ENCODE measurements at regions not wholly inside any gene's neighbourhood (a gene's known extent, or its start where the extent isn't known, plus 50 kb on each side); places are given as distances from the start of the nearest gene placed in this dataset.

DNA sequence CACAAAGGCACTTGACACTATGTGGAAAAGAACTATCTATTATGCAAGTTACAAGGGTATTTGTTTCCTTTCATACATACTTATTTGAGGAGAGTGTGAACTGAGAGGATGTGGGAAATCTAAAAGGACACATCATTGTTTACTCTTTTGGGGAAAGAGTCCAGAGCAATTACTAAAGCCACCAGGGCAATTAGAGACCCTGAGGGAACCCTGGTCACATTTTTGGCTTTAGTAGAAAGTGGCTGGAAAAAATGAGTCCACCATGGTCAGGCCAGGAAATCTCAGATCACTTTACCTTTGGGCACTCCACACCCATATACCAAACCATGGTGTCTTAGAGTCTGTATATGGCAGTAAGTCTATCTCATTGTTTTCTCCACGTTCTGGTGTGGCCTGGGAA is 243.3 kb downstream of the HLX start:
- no peaks in the 10 kb centered on the region for H3K9me3 ChIP-seq (ENCODE audit: control insufficient read depth in 2 of 2, insufficient read depth in 1 of 2, low read length in 1 of 2)
- no peaks in the 10 kb centered on the region for H3K4me1 ChIP-seq (ENCODE audit: control insufficient read depth in 2 of 2, insufficient read depth in 2 of 2, low read length in 2 of 2)
- no peak overlapping the region for H3K4me3 ChIP-seq (ENCODE audit: low read length in 2 of 2)
- 73% methylated on average over 1 of the region's 1 CpG for WGBS
- H3K27me3 ChIP-seq (ENCODE audit: control insufficient read depth in 2 of 2, insufficient read depth in 1 of 2, low read length in 1 of 2): no peaks in the 10 kb centered on the region
- no peak for DNase-seq (ENCODE audit: low read depth in 6 of 9, low spot score in 9 of 9)
- H3K27ac ChIP-seq (ENCODE audit: low read depth in 1 of 2, low read length in 1 of 2): no peak overlapping the region
- H3K36me3 ChIP-seq (ENCODE audit: control insufficient read depth in 2 of 2, insufficient read depth in 2 of 2, low read length in 1 of 2): no peaks in the 10 kb centered on the region

DNA sequence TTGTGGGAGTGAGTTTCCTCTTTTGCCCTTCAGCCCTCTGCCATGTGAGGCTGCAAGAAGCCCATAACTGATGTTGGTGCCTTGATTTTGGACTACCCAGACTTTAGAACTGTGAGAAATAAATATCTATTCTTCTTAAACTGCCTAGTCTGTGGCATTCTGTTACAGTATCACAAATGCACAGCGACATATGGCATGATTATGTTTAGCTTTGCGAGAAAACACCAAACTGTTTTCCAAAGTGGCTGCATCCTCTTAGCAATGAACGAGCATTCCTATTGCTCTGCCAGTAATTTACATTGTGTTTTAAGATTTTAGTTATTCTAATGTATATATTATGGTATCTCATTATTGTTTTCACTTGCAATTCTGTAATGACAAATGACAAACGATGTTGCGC is 246.7 kb downstream of the HLX start:
- WGBS: 97% methylated on average over 5 of the region's 5 CpGs
- Histone ChIP-seq H3K4me3 (ENCODE audit: low read length in 2 of 2) (no peak overlapping the region), H3K4me1 (ENCODE audit: control insufficient read depth in 2 of 2, insufficient read depth in 2 of 2, low read length in 2 of 2) (no peaks in the 10 kb centered on the region), H3K27me3 (ENCODE audit: control insufficient read depth in 2 of 2, insufficient read depth in 1 of 2, low read length in 1 of 2) (no peaks in the 10 kb centered on the region), H3K36me3 (ENCODE audit: control insufficient read depth in 2 of 2, insufficient read depth in 2 of 2, low read length in 1 of 2) (no peaks in the 10 kb centered on the region), H3K27ac (ENCODE audit: low read depth in 1 of 2, low read length in 1 of 2) (no peak overlapping the region), H3K9me3 (ENCODE audit: control insufficient read depth in 2 of 2, insufficient read depth in 1 of 2, low read length in 1 of 2) (no peaks in the 10 kb centered on the region)
- no peak for DNase-seq (ENCODE audit: low read depth in 6 of 9, low spot score in 9 of 9)

DNA sequence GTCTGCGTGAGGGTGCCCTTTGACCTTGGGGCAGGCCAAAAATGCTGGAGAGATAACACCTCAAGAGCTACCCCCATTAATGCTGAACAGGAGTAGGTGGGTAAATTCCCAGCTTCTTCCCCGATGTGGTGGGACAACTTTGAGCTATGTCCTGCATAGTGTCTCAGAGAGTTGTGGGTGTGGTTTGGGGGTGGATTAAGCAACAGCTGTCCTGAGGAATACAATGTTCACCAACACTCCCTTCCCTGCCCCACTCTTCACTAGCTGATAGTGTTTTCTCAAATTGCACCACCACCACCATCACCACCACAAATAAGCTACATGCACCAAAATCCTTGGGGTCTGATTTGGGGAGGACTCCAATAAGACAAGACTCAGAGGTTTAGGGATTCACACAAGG is 258.4 kb downstream of the HLX start:
- H3K27ac ChIP-seq (ENCODE audit: low read depth in 1 of 2, low read length in 1 of 2): no peak overlapping the region
- H3K27me3 ChIP-seq (ENCODE audit: control insufficient read depth in 2 of 2, insufficient read depth in 1 of 2, low read length in 1 of 2): no peaks in the 10 kb centered on the region
- H3K36me3 ChIP-seq (ENCODE audit: control insufficient read depth in 2 of 2, insufficient read depth in 2 of 2, low read length in 1 of 2): no peaks in the 10 kb centered on the region
- H3K4me3 ChIP-seq (ENCODE audit: low read length in 2 of 2): no peak overlapping the region
- no peaks in the 10 kb centered on the region for H3K9me3 ChIP-seq (ENCODE audit: control insufficient read depth in 2 of 2, insufficient read depth in 1 of 2, low read length in 1 of 2)
- H3K4me1 ChIP-seq (ENCODE audit: control insufficient read depth in 2 of 2, insufficient read depth in 2 of 2, low read length in 2 of 2): no peaks in the 10 kb centered on the region
- DNase-seq (ENCODE audit: low read depth in 6 of 9, low spot score in 9 of 9): no peak
- WGBS: 98% methylated on average over 2 of the region's 2 CpGs

DNA sequence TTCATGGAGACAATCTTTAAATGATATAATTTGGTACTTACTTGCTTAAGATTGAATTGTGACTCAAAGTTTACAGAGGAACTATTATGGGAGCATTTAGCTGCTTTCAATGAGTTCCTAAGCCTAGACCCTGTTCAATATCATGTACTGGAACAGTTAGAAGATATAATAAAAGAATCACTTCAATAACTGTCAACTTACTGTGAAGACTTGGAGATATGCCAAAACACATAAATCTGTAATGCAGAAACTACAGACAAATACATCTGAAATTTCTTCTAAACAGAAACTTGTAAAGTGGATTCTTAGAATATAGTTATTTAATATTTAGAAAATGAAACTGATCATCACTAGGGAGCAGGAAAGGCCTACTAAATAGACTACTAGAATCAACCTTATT is 259.3 kb downstream of the HLX start:
- Histone ChIP-seq H3K27me3 (ENCODE audit: control insufficient read depth in 2 of 2, insufficient read depth in 1 of 2, low read length in 1 of 2) (no peaks in the 10 kb centered on the region), H3K4me3 (ENCODE audit: low read length in 2 of 2) (no peak overlapping the region), H3K4me1 (ENCODE audit: control insufficient read depth in 2 of 2, insufficient read depth in 2 of 2, low read length in 2 of 2) (no peaks in the 10 kb centered on the region), H3K27ac (ENCODE audit: low read depth in 1 of 2, low read length in 1 of 2) (no peak overlapping the region), H3K36me3 (ENCODE audit: control insufficient read depth in 2 of 2, insufficient read depth in 2 of 2, low read length in 1 of 2) (no peaks in the 10 kb centered on the region), H3K9me3 (ENCODE audit: control insufficient read depth in 2 of 2, insufficient read depth in 1 of 2, low read length in 1 of 2) (no peaks in the 10 kb centered on the region)
- no peak for DNase-seq (ENCODE audit: low read depth in 6 of 9, low spot score in 9 of 9)

DNA sequence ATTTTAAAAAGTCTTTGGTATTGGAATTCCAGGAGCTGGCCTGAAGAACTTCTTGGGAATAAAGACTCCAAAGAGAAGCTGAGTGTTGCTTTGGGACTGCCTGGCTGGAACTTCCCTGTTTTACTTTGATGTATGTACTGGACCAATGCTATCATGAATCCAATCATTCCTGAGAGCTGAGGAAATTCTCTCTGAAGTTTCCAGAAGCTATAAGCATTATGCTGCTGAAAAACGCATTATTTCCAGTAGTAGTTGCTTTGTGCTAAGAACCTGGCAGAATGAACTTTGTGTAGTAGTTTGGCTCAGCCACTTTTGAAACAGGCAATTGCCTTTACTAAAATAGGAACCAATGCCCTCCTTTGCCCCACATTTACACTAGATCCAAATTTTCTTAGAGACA is 260.7 kb downstream of the HLX start:
- DNase-seq (ENCODE audit: low read depth in 6 of 9, low spot score in 9 of 9): no peak
- no peaks in the 10 kb centered on the region for H3K9me3 ChIP-seq (ENCODE audit: control insufficient read depth in 2 of 2, insufficient read depth in 1 of 2, low read length in 1 of 2)
- no peaks in the 10 kb centered on the region for H3K36me3 ChIP-seq (ENCODE audit: control insufficient read depth in 2 of 2, insufficient read depth in 2 of 2, low read length in 1 of 2)
- 87% methylated on average over 1 of the region's 1 CpG for WGBS
- no peak overlapping the region for H3K27ac ChIP-seq (ENCODE audit: low read depth in 1 of 2, low read length in 1 of 2)
- no peak overlapping the region for H3K4me3 ChIP-seq (ENCODE audit: low read length in 2 of 2)
- no peaks in the 10 kb centered on the region for H3K27me3 ChIP-seq (ENCODE audit: control insufficient read depth in 2 of 2, insufficient read depth in 1 of 2, low read length in 1 of 2)
- H3K4me1 ChIP-seq (ENCODE audit: control insufficient read depth in 2 of 2, insufficient read depth in 2 of 2, low read length in 2 of 2): no peaks in the 10 kb centered on the region

DNA sequence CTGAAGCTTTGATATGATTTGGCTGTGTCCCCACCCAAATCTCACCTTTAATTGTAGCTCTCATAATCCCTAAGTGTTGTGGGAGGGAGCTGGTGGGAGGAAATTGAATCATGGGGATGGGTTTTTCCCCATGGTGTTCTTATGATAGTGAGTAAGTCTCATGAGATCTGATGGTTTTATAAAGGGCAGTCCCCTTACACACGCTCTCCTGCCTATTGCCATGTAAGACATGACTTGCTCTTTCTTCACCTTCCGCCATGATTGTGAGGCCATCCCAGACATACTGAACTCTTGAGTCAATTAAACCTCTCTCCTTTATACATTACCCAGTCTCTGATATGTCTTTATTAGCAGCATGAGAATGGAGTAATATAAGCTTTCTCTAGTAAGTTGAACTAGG is 261.9 kb downstream of the HLX start:
- WGBS: 98% methylated on average over 2 of the region's 2 CpGs
- H3K27me3 ChIP-seq (ENCODE audit: control insufficient read depth in 2 of 2, insufficient read depth in 1 of 2, low read length in 1 of 2): no peaks in the 10 kb centered on the region
- no peaks in the 10 kb centered on the region for H3K9me3 ChIP-seq (ENCODE audit: control insufficient read depth in 2 of 2, insufficient read depth in 1 of 2, low read length in 1 of 2)
- H3K36me3 ChIP-seq (ENCODE audit: control insufficient read depth in 2 of 2, insufficient read depth in 2 of 2, low read length in 1 of 2): no peaks in the 10 kb centered on the region
- no peak overlapping the region for H3K4me3 ChIP-seq (ENCODE audit: low read length in 2 of 2)
- DNase-seq (ENCODE audit: low read depth in 6 of 9, low spot score in 9 of 9): no peak
- no peaks in the 10 kb centered on the region for H3K4me1 ChIP-seq (ENCODE audit: control insufficient read depth in 2 of 2, insufficient read depth in 2 of 2, low read length in 2 of 2)
- no peak overlapping the region for H3K27ac ChIP-seq (ENCODE audit: low read depth in 1 of 2, low read length in 1 of 2)

DNA sequence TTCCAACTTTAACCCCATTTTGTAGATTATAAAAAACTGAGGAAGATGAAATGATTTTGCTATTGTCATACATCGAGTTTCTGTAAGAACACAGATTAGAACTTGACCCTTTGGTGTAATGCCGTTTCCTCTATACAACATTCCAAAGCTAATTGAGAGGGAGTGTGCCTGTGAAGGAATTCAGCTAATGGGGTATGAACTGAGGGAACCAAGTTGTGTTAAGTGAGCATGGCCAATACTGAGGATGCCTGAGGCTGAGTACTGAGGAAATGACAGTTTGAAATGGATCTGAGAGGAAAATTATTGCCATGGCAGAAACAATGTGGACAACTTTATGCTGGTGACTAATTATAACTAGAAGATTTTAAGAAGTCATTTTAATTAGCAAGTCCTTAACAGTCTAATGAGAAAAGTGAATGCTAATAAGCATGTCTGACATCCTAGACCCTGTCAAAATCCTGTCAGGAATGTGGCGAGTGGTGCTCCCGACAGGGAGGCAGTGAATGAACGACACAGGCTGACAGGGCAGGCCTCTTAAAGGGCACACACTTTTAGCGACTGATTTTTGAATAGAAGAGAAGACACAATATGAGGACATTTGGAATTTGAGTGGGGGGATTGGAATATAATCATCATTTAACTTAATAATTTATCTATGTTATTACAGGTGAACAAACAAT is 262.5 kb downstream of the HLX start:
- Histone ChIP-seq H3K9me3 (ENCODE audit: control insufficient read depth in 2 of 2, insufficient read depth in 1 of 2, low read length in 1 of 2) (no peaks in the 10 kb centered on the region), H3K4me3 (ENCODE audit: low read length in 2 of 2) (no peak overlapping the region), H3K27me3 (ENCODE audit: control insufficient read depth in 2 of 2, insufficient read depth in 1 of 2, low read length in 1 of 2) (no peaks in the 10 kb centered on the region), H3K4me1 (ENCODE audit: control insufficient read depth in 2 of 2, insufficient read depth in 2 of 2, low read length in 2 of 2) (no peaks in the 10 kb centered on the region), H3K27ac (ENCODE audit: low read depth in 1 of 2, low read length in 1 of 2) (no peak overlapping the region), H3K36me3 (ENCODE audit: control insufficient read depth in 2 of 2, insufficient read depth in 2 of 2, low read length in 1 of 2) (no peaks in the 10 kb centered on the region)
- DNase-seq (ENCODE audit: low read depth in 6 of 9, low spot score in 9 of 9): no peak
- WGBS: 94% methylated on average over 6 of the region's 6 CpGs

DNA sequence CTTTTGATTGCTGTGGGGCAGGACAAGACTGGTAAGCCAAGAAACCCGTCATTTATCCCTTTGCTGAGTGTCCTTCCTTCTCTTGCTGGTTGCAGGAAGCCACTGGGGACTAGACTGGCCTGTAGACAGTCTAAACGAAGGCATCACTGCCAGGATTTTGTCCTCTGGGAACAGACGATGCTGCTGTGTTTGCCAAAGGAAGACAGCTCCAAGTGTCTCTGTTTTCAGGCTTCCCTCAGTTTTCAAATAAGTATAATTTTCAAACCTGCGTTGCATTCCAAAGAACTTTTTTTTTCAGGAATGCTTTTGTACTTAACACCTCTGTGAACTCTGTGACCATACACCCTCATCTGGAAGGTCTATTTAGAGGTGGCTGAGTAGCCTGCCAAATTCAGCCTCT is 269.4 kb downstream of the HLX start:
- no peak overlapping the region for H3K27ac ChIP-seq (ENCODE audit: low read depth in 1 of 2, low read length in 1 of 2)
- 91% methylated on average over 4 of the region's 4 CpGs for WGBS
- no peak for DNase-seq (ENCODE audit: low read depth in 6 of 9, low spot score in 9 of 9)
- H3K27me3 ChIP-seq (ENCODE audit: control insufficient read depth in 2 of 2, insufficient read depth in 1 of 2, low read length in 1 of 2): no peaks in the 10 kb centered on the region
- no peak overlapping the region for H3K4me3 ChIP-seq (ENCODE audit: low read length in 2 of 2)
- no peaks in the 10 kb centered on the region for H3K4me1 ChIP-seq (ENCODE audit: control insufficient read depth in 2 of 2, insufficient read depth in 2 of 2, low read length in 2 of 2)
- no peaks in the 10 kb centered on the region for H3K9me3 ChIP-seq (ENCODE audit: control insufficient read depth in 2 of 2, insufficient read depth in 1 of 2, low read length in 1 of 2)
- no peaks in the 10 kb centered on the region for H3K36me3 ChIP-seq (ENCODE audit: control insufficient read depth in 2 of 2, insufficient read depth in 2 of 2, low read length in 1 of 2)

DNA sequence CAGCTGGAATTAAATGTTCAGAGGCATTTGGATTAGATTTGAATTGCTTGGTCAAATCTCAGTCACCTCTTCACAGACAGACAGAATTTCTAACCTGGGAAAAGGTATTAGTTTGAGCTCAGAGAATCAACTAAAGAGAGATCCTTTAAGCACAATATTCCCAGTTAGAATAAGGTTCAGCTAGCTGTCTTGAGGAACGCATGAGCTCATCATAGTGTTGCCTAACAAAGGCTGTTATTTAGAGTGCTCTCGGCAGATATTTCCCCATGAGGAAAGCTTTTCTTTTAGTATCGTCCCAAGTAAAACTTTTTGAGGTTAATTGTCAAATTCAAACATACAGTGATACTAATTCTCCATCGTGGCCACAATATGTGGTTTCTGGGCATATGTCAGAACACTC is 269.9 kb downstream of the HLX start:
- Histone ChIP-seq H3K27me3 (ENCODE audit: control insufficient read depth in 2 of 2, insufficient read depth in 1 of 2, low read length in 1 of 2) (no peaks in the 10 kb centered on the region), H3K9me3 (ENCODE audit: control insufficient read depth in 2 of 2, insufficient read depth in 1 of 2, low read length in 1 of 2) (no peaks in the 10 kb centered on the region), H3K4me3 (ENCODE audit: low read length in 2 of 2) (no peak overlapping the region), H3K4me1 (ENCODE audit: control insufficient read depth in 2 of 2, insufficient read depth in 2 of 2, low read length in 2 of 2) (no peaks in the 10 kb centered on the region), H3K27ac (ENCODE audit: low read depth in 1 of 2, low read length in 1 of 2) (no peak overlapping the region), H3K36me3 (ENCODE audit: control insufficient read depth in 2 of 2, insufficient read depth in 2 of 2, low read length in 1 of 2) (no peaks in the 10 kb centered on the region)
- no peak for DNase-seq (ENCODE audit: low read depth in 6 of 9, low spot score in 9 of 9)
- WGBS: 86% methylated on average over 4 of the region's 4 CpGs
